Thoracic aorta (tissue), 2 donors: ENCODE measurements at regions not wholly inside any gene's neighbourhood (a gene's known extent, or its start where the extent isn't known, plus 50 kb on each side); places are given as distances from the start of the nearest gene placed in this dataset.
A peak's percentile ranks its signal among the peaks of the same experiment; 100 is the strongest.

Source experiments
- ATAC-seq: fragments of 150-250 bp; one replicate; pipeline ENCODE4 v1.8.0; 2017; ENCODE audit warnings: low read depth; ENCODE audit not compliant: insufficient number of reproducible peaks, low FRiP score
- DNase-seq: peaks from one replicate; pipeline ENCODE4 v3.0.0-alpha.2; 2020; ENCODE audit warnings: low spot score
- H3K27ac ChIP-seq, 2 donors: fragments of 200-600 bp; sonication (generic); 1 replicate in 1 of 2; 2 replicates in 1 of 2; pipeline ENCODE4 v1.5.1; 2016; ENCODE audit warnings: mild to moderate bottlenecking in 2 of 2, moderate library complexity in 2 of 2
- H3K27me3 ChIP-seq: fragments of 200-600 bp; sonication (generic); replicated peaks from 2 replicates; pipeline ENCODE4 v1.6.0; 2016; ENCODE audit warnings: mild to moderate bottlenecking; ENCODE audit not compliant: insufficient read depth
- H3K36me3 ChIP-seq: fragments of 200-600 bp; sonication (generic); one replicate; pipeline ENCODE4 v1.5.1; 2016
- H3K4me1 ChIP-seq, 2 donors: fragments of 200-600 bp; sonication (generic); 1 replicate in 1 of 2; 2 replicates in 1 of 2; pipeline versions ENCODE4 v1.5.1 to v1.6.0; 2016; ENCODE audit warnings: low read depth in 2 of 2, mild to moderate bottlenecking in 1 of 2; ENCODE audit not compliant: control insufficient read depth in 1 of 2
- H3K4me3 ChIP-seq: fragments of 200-600 bp; sonication (generic); 2 replicates; pipeline ENCODE4 v1.5.1; 2016; ENCODE audit warnings: mild to moderate bottlenecking
- H3K9me3 ChIP-seq: fragments of 200-600 bp; sonication (generic); 2 replicates; pipeline ENCODE4 v1.5.1; 2016
- CTCF ChIP-seq: fragments of 200-600 bp; sonication (generic); IDR thresholded peaks from one replicate; pipeline ENCODE4 v1.5.1; 2019; ENCODE audit warnings: antibody characterized with exemption

GRCh38 chr7:16078076-16078952 lies 343.0 kb downstream of the CRPPA start:
- TF ChIP-seq CTCF = peak; percentile 65
- no peaks in the 10 kb centered on the region for H3K9me3 ChIP-seq
- no peak overlapping the region for H3K4me3 ChIP-seq
- H3K36me3 ChIP-seq = no peaks in the 10 kb centered on the region
- no peaks in the 10 kb centered on the region for H3K27me3 ChIP-seq
- no peak for ATAC-seq
- DNase-seq = no peak
- H3K27ac ChIP-seq = no peak overlapping the region
- H3K4me1 ChIP-seq = no peaks in the 10 kb centered on the region

GRCh38 chr7:16071246-16071857 lies 350.0 kb downstream of the CRPPA start:
- peak; percentile 48 for ATAC-seq
- Histone ChIP-seq H3K4me3 (no peak overlapping the region), H3K27ac (no peak overlapping the region)

GRCh38 chr7:16070806-16071205 lies 350.5 kb downstream of the CRPPA start:
- Histone ChIP-seq H3K4me3 (no peak overlapping the region), H3K36me3 (no peaks in the 10 kb centered on the region), H3K27ac (no peak overlapping the region), H3K27me3 (no peaks in the 10 kb centered on the region), H3K9me3 (no peaks in the 10 kb centered on the region), H3K4me1 (peaks cover 15 to 21% of the 10 kb centered on the region in 2 donors)
- DNase-seq = no peak
- ATAC-seq = no peak
- no peak for TF ChIP-seq CTCF

More at GRCh38 chr7:16071246-16071857, 350.0 kb downstream of the CRPPA start:
- H3K36me3 ChIP-seq = no peaks in the 10 kb centered on the region
- no peak for DNase-seq
- H3K9me3 ChIP-seq = no peaks in the 10 kb centered on the region
- no peaks in the 10 kb centered on the region for H3K27me3 ChIP-seq
- peak; percentile 83 for TF ChIP-seq CTCF
- H3K4me1 ChIP-seq = peaks cover 12 to 15% of the 10 kb centered on the region in 2 donors

- Histone ChIP-seq H3K9me3 (no peaks in the 10 kb centered on the region), H3K27me3 (no peaks in the 10 kb centered on the region), H3K4me3 (no peak overlapping the region), H3K4me1 (peaks cover 15 to 23% of the 10 kb centered on the region in 2 donors), H3K36me3 (no peaks in the 10 kb centered on the region), H3K27ac (no peak overlapping the region)
- no peak for ATAC-seq
- no peak for TF ChIP-seq CTCF
- no peak for DNase-seq
These were observed 351.3 kb downstream of the CRPPA start for GRCh38 chr7:16069998-16070397.

- Histone ChIP-seq H3K9me3 (no peaks in the 10 kb centered on the region), H3K27ac (peak overlapping the region in 1 of 2 donors; percentile 18), H3K36me3 (no peaks in the 10 kb centered on the region), H3K4me1 (peaks cover 24 to 31% of the 10 kb centered on the region in 2 donors), H3K27me3 (no peaks in the 10 kb centered on the region), H3K4me3 (no peak overlapping the region)
- no peak for ATAC-seq
- no peak for DNase-seq
- no peak for TF ChIP-seq CTCF
These were observed 353.2 kb downstream of the CRPPA start for GRCh38 chr7:16068183-16068582.
